Osteoblast (primary cell): ENCODE measurements at regions not wholly inside any gene's neighbourhood (a gene's known extent, or its start where the extent isn't known, plus 50 kb on each side); places are given as distances from the start of the nearest gene placed in this dataset.
"Not testable (repeated sequence)": the region's sequence is repeated elsewhere in the genome, so short reads cannot be mapped to it uniquely, and the experiment has no call there.

Source experiments
- DNase-seq: peaks from one replicate; pipeline ENCODE4 v3.0.0; 2011; ENCODE audit warnings: low spot score, mixed read lengths; ENCODE audit not compliant: insufficient read length; ENCODE audit errors: missing footprints
- H2AFZ ChIP-seq: 2 replicates; pipeline ENCODE4 v1.6.0; 2011; ENCODE audit warnings: mild to moderate bottlenecking, low read length
- H3K27ac ChIP-seq: 2 replicates; pipeline ENCODE4 v1.5.1; 2011; ENCODE audit warnings: mild to moderate bottlenecking, low read depth, low read length, moderate library complexity
- H3K27me3 ChIP-seq: 2 replicates; pipeline ENCODE4 v1.6.0; 2012; ENCODE audit warnings: mild to moderate bottlenecking, control low read depth, inconsistent platforms, low read length, moderate library complexity; ENCODE audit not compliant: insufficient read depth
- H3K36me3 ChIP-seq: 2 replicates; pipeline ENCODE4 v1.5.1; 2011; ENCODE audit warnings: mild to moderate bottlenecking, low read length, control low read depth, moderate library complexity; ENCODE audit not compliant: insufficient read depth
- H3K4me1 ChIP-seq: 2 replicates; pipeline ENCODE4 v1.5.1; 2011; ENCODE audit warnings: mild to moderate bottlenecking, low read length, control low read depth, moderate library complexity; ENCODE audit not compliant: insufficient read depth
- H3K4me2 ChIP-seq: 2 replicates; pipeline ENCODE4 v1.6.0; 2011; ENCODE audit warnings: mild to moderate bottlenecking, low read length; ENCODE audit not compliant: insufficient read depth
- H3K4me3 ChIP-seq: fragments of 200-600 bp; sonication (generic); 3 replicates; pipeline ENCODE4 v1.5.1; 2012; ENCODE audit warnings: mild to moderate bottlenecking, low read length, inconsistent platforms; ENCODE audit not compliant: insufficient read depth
- H3K79me2 ChIP-seq: 2 replicates; pipeline ENCODE4 v1.6.0; 2012; ENCODE audit warnings: mild to moderate bottlenecking, low read length, control low read depth, inconsistent platforms; ENCODE audit not compliant: insufficient read depth
- H3K9me3 ChIP-seq: 2 replicates; pipeline ENCODE4 v1.5.1; 2011; ENCODE audit warnings: low read depth, low read length, control low read depth
- H4K20me1 ChIP-seq: 2 replicates; pipeline ENCODE4 v1.6.0; 2012; ENCODE audit warnings: mild to moderate bottlenecking, low read length, control low read depth; ENCODE audit not compliant: insufficient read depth
- CTCF ChIP-seq: IDR thresholded peaks from 2 replicates; pipeline ENCODE4 v1.5.1; 2011; ENCODE audit warnings: mild to moderate bottlenecking, low read depth, low read length, moderate library complexity; ENCODE audit errors: extremely low read depth

- no peak for TF ChIP-seq CTCF
- no peak overlapping the region for H3K4me2 ChIP-seq
- H3K4me1 ChIP-seq: no peaks in the 10 kb centered on the region
- H3K27me3 ChIP-seq: no peaks in the 10 kb centered on the region
- H3K9me3 ChIP-seq: no peaks in the 10 kb centered on the region
- no peak overlapping the region for H3K4me3 ChIP-seq
- no peaks in the 10 kb centered on the region for H3K36me3 ChIP-seq
- no peaks in the 10 kb centered on the region for H3K79me2 ChIP-seq
- H4K20me1 ChIP-seq: no peaks in the 10 kb centered on the region
- H2AFZ ChIP-seq: no peak overlapping the region
- H3K27ac ChIP-seq: no peak overlapping the region
- DNase-seq: no peak
Observed at GRCh38 chr11:116366451-116366850, 406.3 kb downstream of the BUD13 start.

GRCh38 chr11:116364925-116365324 lies 407.9 kb downstream of the BUD13 start:
- not testable (repeated sequence) for H4K20me1 ChIP-seq, H3K4me2 ChIP-seq, H2AFZ ChIP-seq, H3K79me2 ChIP-seq, H3K27me3 ChIP-seq, H3K4me1 ChIP-seq, H3K4me3 ChIP-seq, H3K36me3 ChIP-seq, DNase-seq, H3K27ac ChIP-seq, H3K9me3 ChIP-seq

GRCh38 chr11:116364348-116364747 lies 408.4 kb downstream of the BUD13 start:
- Histone ChIP-seq H2AFZ (no peak overlapping the region), H3K4me1 (no peaks in the 10 kb centered on the region), H4K20me1 (no peaks in the 10 kb centered on the region), H3K27me3 (no peaks in the 10 kb centered on the region), H3K27ac (no peak overlapping the region), H3K4me2 (no peak overlapping the region), H3K4me3 (no peak overlapping the region), H3K9me3 (no peaks in the 10 kb centered on the region), H3K36me3 (no peaks in the 10 kb centered on the region), H3K79me2 (no peaks in the 10 kb centered on the region)
- no peak for DNase-seq
- TF ChIP-seq CTCF: no peak

GRCh38 chr11:116360221-116360941 lies 412.4 kb downstream of the BUD13 start:
- Histone ChIP-seq H2AFZ (no peak overlapping the region), H3K4me3 (no peak overlapping the region), H3K36me3 (no peaks in the 10 kb centered on the region), H4K20me1 (no peaks in the 10 kb centered on the region), H3K4me1 (no peaks in the 10 kb centered on the region), H3K9me3 (no peaks in the 10 kb centered on the region), H3K27me3 (no peaks in the 10 kb centered on the region), H3K79me2 (no peaks in the 10 kb centered on the region), H3K27ac (no peak overlapping the region), H3K4me2 (no peak overlapping the region)
- no peak for TF ChIP-seq CTCF
- no peak for DNase-seq
